Stimulated activated CD4-positive, alpha-beta T cell treated with anti-CD3 and anti-CD28 coated beads, Interleukin-1b, Interleukin-23, amount 100 ng/mL, for 1 hour (primary cell): ENCODE measurements at regions not wholly inside any gene's neighbourhood (a gene's known extent, or its start where the extent isn't known, plus 50 kb on each side); places are given as distances from the start of the nearest gene placed in this dataset.
"Not testable (repeated sequence)": the region's sequence is repeated elsewhere in the genome, so short reads cannot be mapped to it uniquely, and the experiment has no call there.

Experiments
- DNase-seq, 2 donors: peaks; one replicate each; pipeline ENCODE4 v3.0.0-alpha.2; 2020; ENCODE audit warnings: low read depth in 2 of 2

DNA sequence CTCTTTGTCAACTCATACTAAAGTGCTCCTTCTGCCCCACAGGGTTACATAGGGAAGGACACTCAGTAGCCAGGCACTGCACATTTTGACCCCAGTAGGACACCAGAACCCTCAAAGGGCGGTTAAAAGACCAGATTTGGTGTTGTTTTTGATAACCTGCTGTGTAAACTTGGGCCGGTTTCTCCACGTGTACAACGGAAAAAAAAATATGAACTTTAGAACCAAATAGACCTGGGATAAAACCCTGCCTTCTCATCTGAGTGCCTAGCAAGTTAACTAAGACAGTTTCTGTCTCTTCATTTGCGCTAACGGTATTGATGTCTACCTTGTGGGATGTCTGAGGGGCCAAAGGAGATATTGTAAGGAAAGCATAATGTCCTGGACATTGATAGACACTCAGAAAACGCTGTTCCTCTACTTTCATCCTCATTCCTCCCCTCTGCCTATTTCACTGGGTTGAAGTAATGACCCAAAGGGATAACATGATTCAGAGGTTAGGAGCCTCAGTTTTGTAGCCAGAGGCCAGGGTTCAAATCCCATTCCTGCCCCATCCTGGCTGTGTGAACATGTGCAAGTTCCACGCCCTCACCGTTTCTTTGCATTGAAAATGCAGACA, 155.9 kb upstream of the LPP start:
- DNase-seq, result no peak

DNA sequence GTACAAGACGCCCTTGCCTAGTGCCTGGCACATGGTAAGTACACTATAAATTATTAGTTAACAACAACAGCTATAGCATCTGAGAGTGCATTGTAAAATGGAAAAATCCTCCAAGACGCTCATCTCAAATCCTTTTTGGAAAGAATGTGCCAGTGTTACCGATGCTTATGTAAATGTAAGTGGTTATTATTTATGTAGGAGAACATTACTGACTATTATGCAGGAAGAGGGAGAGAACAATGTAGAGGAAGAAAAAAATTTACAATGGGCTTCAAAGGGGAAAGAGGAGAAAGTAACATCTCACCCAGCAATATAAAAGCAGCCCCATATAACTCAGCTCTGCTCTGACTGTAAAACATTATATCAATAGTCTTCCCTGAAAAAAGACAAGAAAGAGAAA, 155.3 kb upstream of the LPP start:
- no peak for DNase-seq

DNA sequence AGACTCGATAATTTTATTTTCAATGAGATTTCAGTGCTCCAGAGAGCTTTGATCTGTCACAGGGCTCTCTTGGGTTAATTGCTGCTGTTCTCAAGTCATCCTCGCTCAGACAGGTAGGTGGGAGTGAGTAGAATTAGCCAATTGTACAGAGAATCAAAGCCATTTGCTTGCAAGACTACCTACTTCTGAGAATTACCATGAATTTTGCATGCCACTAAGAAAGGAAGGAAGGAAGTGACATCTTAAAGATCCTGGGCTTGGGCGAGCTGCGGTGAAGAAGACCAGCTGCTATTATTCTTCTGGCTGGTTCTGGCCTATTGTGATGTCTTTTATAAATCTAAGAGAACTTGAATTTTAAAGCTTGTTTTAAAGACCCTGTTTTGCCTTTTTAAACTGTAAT, 154.1 kb upstream of the LPP start:
- DNase-seq, result no peak

DNA sequence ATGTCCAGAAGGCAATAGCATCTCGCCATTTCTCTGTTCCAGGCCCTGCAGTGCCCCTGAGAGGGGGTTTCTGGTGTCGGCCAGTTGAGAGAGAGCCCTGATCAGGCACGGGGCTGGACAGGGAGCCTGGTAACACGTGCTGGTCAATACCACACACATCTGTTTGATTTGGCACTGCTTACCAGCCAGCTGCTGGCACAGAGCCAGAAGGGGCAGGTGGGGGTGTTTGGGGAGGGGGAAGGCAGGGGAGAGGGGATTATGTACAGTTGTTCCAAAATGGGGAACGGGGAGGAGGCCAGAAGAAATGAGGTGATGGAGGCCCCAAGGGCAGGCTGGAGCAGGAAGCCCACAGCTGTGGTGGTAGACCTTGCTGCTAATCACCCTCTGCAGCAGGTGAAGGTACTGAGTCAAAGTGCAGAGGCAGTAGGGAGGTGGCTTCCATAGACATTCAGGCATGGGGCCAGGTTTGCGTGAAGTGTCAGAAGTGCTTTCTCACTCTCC, 153.5 kb upstream of the LPP start:
- no peak for DNase-seq

DNA sequence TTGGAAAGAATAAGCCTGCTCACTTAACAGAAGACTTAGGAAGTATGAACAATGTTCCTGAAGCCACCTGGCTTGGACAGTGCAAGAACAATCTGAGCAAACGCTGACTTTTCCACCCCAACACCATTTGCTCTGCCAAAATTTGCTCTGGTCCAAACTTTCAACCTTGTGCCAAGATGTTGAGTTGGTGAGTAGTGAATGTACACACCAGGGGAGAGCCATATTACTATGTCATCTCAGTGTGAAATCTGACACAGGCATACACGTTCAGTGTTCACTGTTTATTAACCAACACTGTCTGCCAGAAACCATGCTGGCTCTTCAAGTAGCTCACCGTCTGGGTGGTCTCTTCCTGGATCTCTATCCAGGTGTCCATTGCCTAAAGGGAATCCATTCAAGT, 152.9 kb upstream of the LPP start:
- DNase-seq, result no peak

DNA sequence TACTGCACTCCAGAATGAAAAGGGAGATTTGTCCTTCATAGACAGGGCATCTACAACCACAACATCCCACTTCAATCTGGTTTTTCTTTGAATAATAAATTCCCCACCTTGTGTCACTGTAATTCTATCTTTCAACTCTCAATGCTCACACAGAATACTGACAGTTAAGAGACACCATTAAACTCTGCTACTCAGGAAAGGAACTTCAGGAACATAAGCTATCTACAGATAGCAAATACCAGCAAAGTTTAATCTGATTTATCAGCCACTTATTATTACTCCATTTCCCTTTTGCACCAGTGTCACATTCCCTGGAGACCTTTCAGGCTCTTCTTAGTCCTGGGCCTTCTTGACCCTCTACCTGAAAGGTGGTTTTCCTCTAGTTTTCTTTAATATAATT, 152.0 kb upstream of the LPP start:
- no peak for DNase-seq

DNA sequence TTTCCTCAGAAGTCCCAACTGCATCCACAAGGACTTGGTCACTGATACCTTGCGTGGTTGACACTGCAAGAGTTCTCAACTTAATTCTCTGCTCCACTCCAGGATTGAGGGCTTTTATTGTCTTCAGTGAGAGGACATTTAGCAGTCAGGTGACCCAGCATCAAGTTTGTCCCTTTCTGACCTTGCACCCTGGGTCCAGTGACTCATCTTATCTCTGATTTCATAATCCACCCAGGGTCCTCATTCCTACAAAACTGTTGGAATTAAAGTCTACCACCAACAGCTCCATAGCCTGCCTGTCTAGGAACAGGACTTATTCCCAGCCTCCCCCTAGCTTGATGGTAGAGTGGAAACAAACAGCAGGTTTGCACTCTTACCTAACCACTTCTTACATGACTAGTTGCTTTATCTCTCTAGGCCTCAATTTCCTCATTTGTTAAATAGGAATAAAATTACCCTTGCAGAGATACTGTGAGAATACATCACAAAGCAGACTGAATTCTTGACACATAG, 151.3 kb upstream of the LPP start:
- no peak for DNase-seq

DNA sequence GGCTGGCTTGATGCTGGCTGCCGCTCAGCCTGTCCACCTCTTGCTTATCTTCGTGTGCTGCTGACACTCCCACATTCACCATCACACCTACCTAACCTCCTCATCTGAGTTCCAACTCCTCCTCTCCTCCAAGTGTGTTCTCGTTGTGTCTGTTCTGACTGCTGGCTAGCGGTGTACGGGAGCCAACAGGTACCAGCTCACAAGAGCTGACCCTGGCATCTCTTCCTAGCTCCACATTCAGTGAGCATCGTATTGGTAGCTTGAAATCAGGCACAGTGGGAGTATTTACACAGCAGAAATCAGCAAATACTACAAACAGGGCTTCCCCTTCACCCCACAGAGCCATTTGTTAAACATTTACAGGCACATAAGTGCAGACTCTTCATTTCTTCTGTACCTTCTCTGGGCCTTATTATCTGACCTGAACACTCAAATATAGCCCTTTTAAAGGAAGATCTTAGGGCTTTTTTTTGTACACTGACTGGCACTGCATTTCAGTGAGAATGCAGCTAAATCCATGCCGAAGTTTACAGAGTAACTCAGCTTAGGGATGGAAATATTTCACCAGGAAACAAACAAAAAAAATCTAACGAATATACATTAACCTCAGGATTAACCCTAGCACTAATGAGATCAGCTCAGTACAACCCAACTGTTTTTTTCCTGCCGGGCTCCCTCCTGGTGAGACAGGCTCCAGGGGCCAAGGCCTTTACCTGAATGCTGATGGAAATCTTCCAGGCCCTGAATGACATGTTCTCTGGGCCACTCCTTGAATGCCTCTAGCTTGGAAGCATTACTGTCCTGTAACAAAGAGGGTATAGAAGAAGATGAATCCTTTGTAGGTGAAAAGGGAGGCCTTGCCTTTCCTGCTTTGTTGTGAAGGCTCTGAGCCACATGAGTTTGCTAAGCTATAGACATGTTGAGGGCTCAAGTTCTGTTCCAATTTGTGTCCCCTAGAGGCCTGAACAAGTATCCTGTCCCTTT, 150.5 kb upstream of the LPP start:
- DNase-seq, result no peak

DNA sequence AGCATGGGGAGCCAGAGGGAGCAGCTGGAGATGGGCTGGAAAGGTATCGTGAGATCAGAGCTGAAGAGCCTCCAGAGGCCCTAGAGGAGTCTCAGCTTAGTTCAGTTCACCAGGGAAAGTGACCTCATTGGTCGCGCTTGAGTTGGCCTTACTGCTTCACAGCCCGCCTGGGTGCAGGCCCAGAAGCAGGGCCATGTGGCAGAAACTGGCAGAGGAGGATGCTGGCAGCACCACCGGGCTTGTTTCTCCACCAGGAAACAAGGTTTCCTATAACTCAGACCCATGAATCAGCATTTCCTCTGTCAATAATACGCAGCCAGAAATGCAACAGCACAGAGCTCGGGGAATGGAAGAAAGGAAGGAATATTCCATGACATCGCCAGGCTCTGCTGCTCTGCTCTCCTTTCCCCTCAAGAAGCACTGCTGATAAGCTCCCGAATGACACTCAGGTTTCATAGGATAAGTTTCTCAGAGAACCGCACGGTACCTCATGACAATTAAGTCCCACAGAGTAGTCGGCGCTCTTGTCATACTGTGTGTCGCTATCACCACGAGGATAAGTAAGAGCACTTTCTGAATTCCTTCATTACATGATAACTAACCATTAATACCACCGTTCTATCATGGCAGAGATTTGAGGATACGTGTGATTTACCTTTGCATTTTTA, 147.1 kb upstream of the LPP start:
- no peak for DNase-seq

DNA sequence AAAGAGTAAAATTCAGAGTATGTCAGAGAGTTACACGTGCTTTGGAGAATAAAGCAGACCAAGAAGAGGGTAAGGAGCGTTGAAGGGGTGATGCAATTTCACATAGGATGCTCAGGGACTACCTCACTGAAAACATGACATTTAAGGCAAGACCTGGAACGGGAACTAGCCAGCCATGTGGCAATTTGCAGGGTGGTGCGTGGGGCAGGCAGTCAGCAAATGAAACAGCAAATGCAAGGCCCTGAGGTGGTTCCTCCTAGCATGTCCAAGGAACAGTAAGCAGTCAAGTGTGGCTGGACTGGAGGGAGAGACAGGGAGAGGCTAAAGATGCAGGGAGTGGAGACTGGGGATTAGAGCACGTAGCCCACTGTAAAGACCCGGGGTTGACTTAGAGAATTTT, 146.1 kb upstream of the LPP start:
- no peak for DNase-seq

DNA sequence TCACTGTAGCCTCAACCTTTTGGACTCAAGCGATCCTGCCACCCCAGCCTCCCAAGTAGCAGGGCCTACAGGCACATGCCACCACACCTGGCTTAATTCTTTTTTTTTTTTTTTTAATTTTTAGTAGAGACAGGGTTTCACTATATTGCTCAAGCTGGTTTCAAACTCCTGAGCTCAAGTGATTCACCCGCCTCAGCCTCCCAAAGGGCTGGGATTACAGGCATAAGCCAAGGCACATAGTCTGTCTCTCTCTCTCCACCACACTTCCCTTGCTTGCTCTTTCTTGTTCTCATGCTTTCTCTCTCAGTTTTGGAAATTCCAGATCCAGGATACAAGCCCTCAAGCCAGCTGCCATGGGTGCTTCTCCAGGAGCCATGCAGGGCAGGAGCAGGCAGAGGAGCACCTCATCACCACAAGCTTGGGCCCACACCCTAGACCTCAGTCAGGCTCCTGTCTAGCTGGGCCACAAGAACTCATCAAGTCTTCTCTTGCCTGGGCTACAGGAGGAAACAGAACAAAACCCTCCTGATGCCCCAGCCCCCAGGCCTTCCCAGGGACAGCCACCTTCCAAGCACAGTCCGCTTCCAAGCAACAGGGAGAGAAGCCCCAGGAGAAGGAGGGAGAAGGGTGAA, 145.3 kb upstream of the LPP start:
- no peak for DNase-seq

DNA sequence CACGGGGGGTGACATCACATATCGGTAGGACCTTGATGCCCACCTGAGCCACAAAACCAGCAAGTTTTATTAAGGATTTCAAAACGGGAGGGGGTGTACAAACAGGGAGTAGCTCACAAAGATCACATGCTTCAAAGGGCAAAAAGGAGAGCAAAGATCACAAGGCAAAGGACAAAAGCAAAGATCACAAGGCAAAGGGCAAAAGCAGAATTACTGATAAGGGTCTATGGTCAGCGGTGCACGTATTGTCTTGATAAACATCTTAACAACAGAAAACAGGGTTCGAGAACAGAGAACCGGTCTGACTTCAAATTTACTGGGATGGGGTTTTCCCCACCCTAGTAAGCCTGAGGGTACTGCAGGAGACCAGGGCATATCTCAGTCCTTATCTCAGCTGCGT, 143.5 kb upstream of the LPP start:
- DNase-seq, result no peak

DNA sequence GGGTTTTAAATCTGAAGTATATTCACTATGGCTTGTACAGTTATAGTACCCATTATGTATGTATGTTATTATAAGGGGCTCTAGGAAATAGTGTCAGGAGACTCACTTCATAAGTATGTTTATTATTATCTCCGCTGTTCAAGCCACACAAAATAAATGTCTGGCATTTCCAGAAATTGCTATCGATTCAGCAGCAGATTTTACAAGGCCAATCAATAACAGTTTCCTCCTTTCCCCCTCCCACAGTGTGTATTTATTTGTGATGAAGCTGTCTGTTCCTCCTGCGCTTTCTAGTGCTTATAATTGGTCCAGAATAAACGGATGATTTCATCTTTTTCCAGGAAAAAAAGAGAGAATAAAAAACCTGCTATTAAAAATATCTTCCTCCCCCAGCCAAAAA, 134.2 kb upstream of the LPP start:
- no peak for DNase-seq

DNA sequence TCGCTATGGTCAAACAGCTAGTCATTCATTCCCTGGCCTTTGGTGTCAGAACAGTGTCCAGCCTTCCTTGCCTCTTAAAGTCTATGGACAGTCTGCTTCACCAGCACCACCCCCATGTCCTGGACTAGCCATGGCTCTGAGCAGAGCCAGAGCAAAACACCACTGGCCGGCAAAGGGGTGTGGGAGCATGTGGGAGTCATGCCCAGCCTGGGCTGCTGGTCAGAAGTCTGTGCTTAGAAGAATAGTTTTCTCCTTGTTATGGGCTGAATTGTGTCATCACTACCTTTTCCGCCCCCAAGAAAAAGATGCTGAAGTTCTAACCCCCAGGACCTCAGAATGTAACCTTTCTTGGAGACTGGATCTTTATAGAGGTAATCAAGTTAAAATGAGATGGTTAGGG, 132.9 kb upstream of the LPP start:
- DNase-seq, result no peak

DNA sequence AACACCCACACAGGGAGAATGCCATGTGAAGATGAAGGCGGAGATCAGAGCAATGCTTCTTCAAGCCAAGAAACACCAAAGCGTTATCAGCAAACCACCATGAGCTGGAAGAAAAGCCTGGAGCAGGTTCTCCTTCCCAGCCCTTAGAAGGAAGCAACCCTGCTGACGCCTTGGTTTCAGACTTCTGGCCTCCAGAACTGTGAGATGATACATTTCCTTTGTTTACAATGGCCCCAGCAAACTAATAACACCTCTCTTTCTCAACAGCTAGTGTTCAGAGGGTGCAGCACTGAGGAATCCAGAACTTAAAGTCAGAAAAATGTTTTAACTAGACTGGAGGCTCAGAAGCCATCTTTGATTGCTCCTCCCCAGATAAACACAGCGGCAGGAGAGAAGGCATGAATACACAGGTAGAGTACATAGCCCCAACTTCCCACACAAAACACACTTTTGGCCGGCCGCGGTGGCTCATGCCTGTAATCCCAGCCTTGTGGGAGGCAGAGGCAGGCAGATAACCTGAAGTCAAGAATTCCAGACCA, 132.4 kb upstream of the LPP start:
- no peak for DNase-seq

DNA sequence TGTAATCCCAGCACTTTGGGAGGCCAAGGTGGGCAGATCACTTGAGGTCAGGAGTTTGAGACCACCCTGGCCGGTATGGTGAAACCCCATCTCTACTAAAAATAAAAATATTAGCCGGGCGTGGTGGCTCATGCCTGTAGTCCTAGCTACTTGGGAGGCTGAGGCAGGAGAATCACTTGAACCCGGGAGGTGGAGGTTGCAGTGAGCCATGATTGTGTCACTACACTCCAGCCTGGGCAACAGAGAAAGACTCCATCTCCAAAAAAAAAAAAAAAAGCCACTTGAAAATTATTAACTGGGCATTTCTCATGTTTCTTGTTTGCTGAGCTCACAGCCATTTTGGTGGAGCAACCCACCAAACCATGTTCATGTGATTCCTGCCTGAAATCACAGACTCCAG, 131.1 kb upstream of the LPP start:
- DNase-seq, result not testable (repeated sequence)

DNA sequence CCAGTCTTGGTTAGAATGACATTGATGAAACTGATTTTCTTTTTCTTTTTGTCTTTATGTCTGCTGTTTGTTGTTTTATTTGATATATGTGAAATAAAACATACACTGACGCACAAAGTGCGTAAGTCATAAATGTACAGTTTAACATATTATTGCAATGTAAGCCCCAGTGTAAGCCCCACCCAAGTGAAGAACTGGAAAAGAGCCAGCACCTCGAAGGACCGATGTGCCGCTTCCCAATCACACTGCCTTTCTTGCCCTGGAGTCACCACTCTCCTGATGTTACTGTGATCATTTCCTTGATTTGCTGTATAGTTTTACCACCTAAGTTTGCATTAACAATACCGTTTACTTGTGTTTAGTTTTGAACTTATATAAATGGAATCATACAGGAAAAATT, 128.4 kb upstream of the LPP start:
- DNase-seq, result no peak

DNA sequence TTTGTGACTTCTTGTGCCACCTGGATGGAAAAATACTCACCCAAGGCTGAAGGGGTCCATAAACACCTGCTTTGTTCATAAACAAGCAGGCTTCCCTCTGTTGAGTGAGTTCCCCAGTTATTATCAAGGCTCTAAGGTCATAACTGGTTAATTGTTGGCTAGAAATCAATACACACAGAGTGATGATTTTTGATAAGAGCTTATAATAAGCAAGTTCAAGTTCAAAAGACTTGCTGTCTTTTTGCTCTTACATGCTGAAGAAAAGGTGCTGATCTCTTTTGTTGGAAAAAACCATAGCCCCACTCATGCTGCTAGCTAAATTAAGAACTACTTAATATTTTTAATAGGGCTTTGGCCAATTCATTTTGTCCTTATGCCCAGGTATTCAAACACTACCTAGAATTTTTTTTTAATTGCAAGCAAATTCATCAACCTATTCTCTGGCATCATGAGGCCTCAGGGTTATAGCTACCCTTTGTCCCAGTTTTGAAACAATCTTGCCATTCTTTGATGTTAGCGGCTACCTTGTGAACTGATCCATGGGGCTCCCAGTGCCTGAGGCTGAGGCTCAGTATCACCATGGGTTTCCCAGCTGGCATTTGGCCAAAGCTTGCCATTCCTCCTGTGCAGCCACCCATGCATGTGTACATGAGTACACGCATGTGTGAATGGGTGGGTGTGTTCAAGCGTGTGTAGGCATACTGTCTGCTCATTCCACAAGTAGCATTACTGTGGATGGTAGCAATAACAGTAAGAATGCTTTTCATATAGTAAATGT, 127.6 kb upstream of the LPP start:
- DNase-seq, result no peak

DNA sequence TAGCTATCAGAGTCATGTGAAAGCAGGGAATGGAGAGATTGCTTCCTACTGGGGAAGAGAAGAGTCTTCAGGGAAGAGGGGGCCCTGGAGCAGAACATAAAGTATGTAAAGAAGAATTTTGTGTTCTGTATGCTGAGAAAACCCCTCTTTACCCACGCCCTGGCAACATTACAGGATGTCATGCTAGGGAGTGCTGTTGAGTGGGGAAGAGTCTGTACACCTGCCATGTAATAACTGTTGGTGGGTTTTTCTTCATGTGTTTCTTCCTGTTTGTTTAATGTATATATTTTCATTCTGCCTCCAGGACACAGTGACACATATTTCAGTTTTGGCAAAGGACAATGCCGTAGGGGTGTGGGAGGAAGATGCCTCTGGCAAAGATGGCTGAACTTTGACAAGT, 122.8 kb upstream of the LPP start:
- DNase-seq, result no peak

DNA sequence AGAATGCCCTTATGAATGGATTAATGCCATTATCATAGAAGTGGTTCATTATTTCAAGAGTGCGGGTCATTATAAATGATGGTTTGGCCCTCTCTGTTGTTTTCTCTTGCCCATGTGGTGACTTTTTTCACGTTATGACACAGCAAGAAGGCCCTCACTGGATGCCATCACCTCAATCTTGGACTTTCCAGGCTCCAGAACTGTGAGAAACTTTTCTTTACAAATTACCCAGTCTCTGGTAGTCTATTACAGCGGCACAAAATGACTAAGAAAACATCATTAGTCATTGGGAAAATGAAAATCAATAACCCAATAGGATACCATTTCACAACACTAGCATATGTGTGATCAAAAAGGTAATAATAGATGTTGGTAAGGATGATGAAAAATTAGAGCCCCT, 119.0 kb upstream of the LPP start:
- no peak for DNase-seq
